GM23338 (cell line): ENCODE measurements at regions not wholly inside any gene's neighbourhood (a gene's known extent, or its start where the extent isn't known, plus 50 kb on each side); places are given as distances from the start of the nearest gene placed in this dataset.

ENCODE experiments used
- ATAC-seq: fragments of 200-7000 bp; cut with Tn5 transposase; 3 replicates; pipeline ENCODE4 v1.9.1; 2020
- DNase-seq: peaks from one replicate; pipeline ENCODE4 v3.0.0-alpha.2; 2015; ENCODE audit warnings: low spot score
- H2AFZ ChIP-seq: fragments of 200-600 bp; sonication (generic); 2 replicates; pipeline ENCODE4 v1.8.0; 2016; ENCODE audit warnings: antibody characterized with exemption, mild to moderate bottlenecking, moderate library complexity
- H3F3A ChIP-seq: fragments of 200-600 bp; sonication (generic); replicated peaks from 2 replicates; pipeline ENCODE4 v1.8.0; 2017; ENCODE audit warnings: antibody characterized with exemption, mixed run types, low read depth
- H3K27ac ChIP-seq: fragments of 200-600 bp; sonication (generic); 2 replicates; pipeline ENCODE4 v1.6.1; 2016; ENCODE audit warnings: low read depth
- H3K27me3 ChIP-seq: fragments of 200-600 bp; sonication (generic); 2 replicates; pipeline ENCODE4 v1.8.0; 2016; ENCODE audit warnings: mild to moderate bottlenecking, mixed run types, moderate library complexity; ENCODE audit not compliant: insufficient read depth
- H3K36me3 ChIP-seq: fragments of 200-600 bp; sonication (generic); 2 replicates; pipeline ENCODE4 v1.8.0; 2016; ENCODE audit warnings: mild to moderate bottlenecking; ENCODE audit not compliant: insufficient read depth
- H3K4me1 ChIP-seq: fragments of 200-600 bp; sonication (generic); 2 replicates; pipeline ENCODE4 v1.8.0; 2016; ENCODE audit warnings: mild to moderate bottlenecking, moderate library complexity; ENCODE audit not compliant: insufficient read depth
- H3K4me2 ChIP-seq: fragments of 200-600 bp; sonication (generic); 2 replicates; pipeline ENCODE4 v1.7.1; 2017; ENCODE audit warnings: mixed run types
- H3K4me3 ChIP-seq: fragments of 200-600 bp; sonication (generic); 2 replicates; pipeline ENCODE4 v1.6.1; 2016; ENCODE audit warnings: mixed run types
- H3K79me2 ChIP-seq: fragments of 200-600 bp; sonication (generic); replicated peaks from 2 replicates; pipeline ENCODE4 v1.8.0; 2017; ENCODE audit warnings: mild to moderate bottlenecking; ENCODE audit not compliant: insufficient read depth
- H3K9me2 ChIP-seq: fragments of 200-600 bp; sonication (generic); 2 replicates; pipeline ENCODE4 v1.8.0; 2017; ENCODE audit not compliant: insufficient read depth
- H4K20me1 ChIP-seq: fragments of 200-600 bp; sonication (generic); replicated peaks from 2 replicates; pipeline ENCODE4 v1.8.0; 2017; ENCODE audit warnings: mild to moderate bottlenecking; ENCODE audit not compliant: insufficient read depth
- H3K27ac Mint-ChIP-seq: 2 replicates; pipeline ENCODE4 v1.8.0; 2020; ENCODE audit warnings: inconsistent platforms, mild to moderate bottlenecking, moderate library complexity, mixed read lengths
- H3K27me3 Mint-ChIP-seq: 3 replicates; pipeline ENCODE4 v1.8.0; 2022; ENCODE audit warnings: low read depth, mild to moderate bottlenecking, moderate library complexity, mixed read lengths, inconsistent platforms; ENCODE audit not compliant: insufficient read depth, poor library complexity
- H3K36me3 Mint-ChIP-seq: 3 replicates; pipeline ENCODE4 v1.8.0; 2021; ENCODE audit warnings: low read depth, mild to moderate bottlenecking, inconsistent platforms, moderate library complexity, mixed read lengths
- H3K4me1 Mint-ChIP-seq: 3 replicates; pipeline ENCODE4 v1.8.0; 2020; ENCODE audit warnings: mild to moderate bottlenecking, inconsistent platforms, mixed read lengths
- H3K4me3 Mint-ChIP-seq: 3 replicates; pipeline ENCODE4 v1.8.0; 2021; ENCODE audit warnings: moderate library complexity, mild to moderate bottlenecking, inconsistent platforms, mixed read lengths
- H3K9me3 Mint-ChIP-seq: 3 replicates; pipeline ENCODE4 v1.8.0; 2020; ENCODE audit warnings: moderate library complexity, mild to moderate bottlenecking, inconsistent platforms, mixed read lengths
- CTCF ChIP-seq, 2 experiments: fragments of 200-600 bp in 1 of 2; sonication (generic) in 1 of 2; conservative IDR thresholded peaks; 2 replicates each; pipeline versions ENCODE4 v1.5.1 to v1.6.1; 2016 to 2017; ENCODE audit warnings: antibody characterized with exemption in 2 of 2, low read depth in 2 of 2, mild to moderate bottlenecking in 2 of 2, moderate library complexity in 1 of 2
- ETS1 ChIP-seq: IDR thresholded peaks from 2 replicates; pipeline ENCODE4 v1.6.1; 2016; ENCODE audit warnings: antibody characterized with exemption
- EZH2phosphoT487 ChIP-seq: fragments of 200-600 bp; sonication (generic); IDR thresholded peaks from one replicate; pipeline ENCODE4 v1.8.1; 2018; ENCODE audit warnings: antibody characterized with exemption; ENCODE audit not compliant: unreplicated experiment
- NANOG ChIP-seq: IDR thresholded peaks from 2 replicates; pipeline ENCODE4 v1.6.1; 2016; ENCODE audit warnings: antibody characterized with exemption, borderline replicate concordance
- REST ChIP-seq: IDR thresholded peaks from one replicate; pipeline ENCODE4 v1.6.1; 2018; ENCODE audit warnings: antibody characterized with exemption; ENCODE audit not compliant: unreplicated experiment
- STAT1 ChIP-seq: IDR thresholded peaks from one replicate; pipeline ENCODE4 v1.6.1; 2016; ENCODE audit warnings: antibody characterized with exemption; ENCODE audit not compliant: unreplicated experiment
- ZNF462 ChIP-seq: fragments of 250-450 bp; sonication (Bioruptor Pico); IDR thresholded peaks from 2 replicates; pipeline ENCODE4 v1.5.0; 2020; ENCODE audit warnings: mild to moderate bottlenecking, moderate library complexity

GRCh38 chr10:118911363-118911762 is 118.2 kb upstream of the NANOS1 start:
- Mint-ChIP-seq H3K27me3 (peaks cover 6% of the 10 kb centered on the region), H3K36me3 (no peaks in the 10 kb centered on the region), H3K27ac (no peak overlapping the region), H3K4me3 (no peak overlapping the region), H3K9me3 (no peaks in the 10 kb centered on the region; the same call in 2 of the 3 replicates), H3K4me1 (peaks cover 10% of the 10 kb centered on the region; the same call in 2 of the 3 replicates)
- H3K9me2 ChIP-seq: 0 out of 2 replicates have a peak, but pooled peaks cover 6% of the 10 kb centered on the region
- ATAC-seq (no peak), DNase-seq (no peak)
- no peaks in the 10 kb centered on the region for H3K27me3 ChIP-seq
- no peaks in the 10 kb centered on the region for H3K36me3 ChIP-seq
- H3K4me1 ChIP-seq: no peaks in the 10 kb centered on the region
- no peak overlapping the region for H3K4me2 ChIP-seq
- no peaks in the 10 kb centered on the region for H3K79me2 ChIP-seq
- TF ChIP-seq EZH2phosphoT487 (no peak), NANOG (no peak), CTCF (conservative IDR thresholded peaks at IDR 0.05; ENCODE audit: low read depth in 2 of 2) (no peak), REST (no peak), STAT1 (no peak), ZNF462 (CRISPR knock-in tag) (no peak), ETS1 (no peak)
- H4K20me1 ChIP-seq: no peaks in the 10 kb centered on the region
- no peak overlapping the region for H2AFZ ChIP-seq
- no peaks in the 10 kb centered on the region for H3F3A ChIP-seq
- H3K27ac ChIP-seq: no peak overlapping the region
- no peak overlapping the region for H3K4me3 ChIP-seq
